ENCODE measurements at regions not wholly inside any gene's neighbourhood (a gene's known extent, or its start where the extent isn't known, plus 50 kb on each side); places are given as distances from the start of the nearest gene placed in this dataset.

- no peak for TF ChIP-seq CTCF (IDR thresholded peaks at IDR 0.05)
These were observed 54.7 kb upstream of the ARSJ start for GRCh38 chr4:114034189-114034588.

- TF ChIP-seq CTCF (IDR thresholded peaks at IDR 0.05), result no peak
These were observed 57.0 kb upstream of the ARSJ start for GRCh38 chr4:114036426-114036825.

GRCh38 chr4:114036864-114037263 lies 57.4 kb upstream of the ARSJ start:
- TF ChIP-seq CTCF (IDR thresholded peaks at IDR 0.05), result no peak

- TF ChIP-seq CTCF (IDR thresholded peaks at IDR 0.05), result no peak
These were observed 58.5 kb upstream of the ARSJ start for GRCh38 chr4:114037988-114038387.

- TF ChIP-seq CTCF (IDR thresholded peaks at IDR 0.05), result no peak
These were observed 59.4 kb upstream of the ARSJ start for GRCh38 chr4:114038762-114039387.

- TF ChIP-seq CTCF (IDR thresholded peaks at IDR 0.05), result no peak
These were observed 61.1 kb upstream of the ARSJ start for GRCh38 chr4:114040319-114041116.

- no peak for TF ChIP-seq CTCF (IDR thresholded peaks at IDR 0.05)
These were observed 61.6 kb upstream of the ARSJ start for GRCh38 chr4:114041117-114041475.
